GM12801 (cell line): ENCODE measurements at regions not wholly inside any gene's neighbourhood (a gene's known extent, or its start where the extent isn't known, plus 50 kb on each side); places are given as distances from the start of the nearest gene placed in this dataset.

Experiments
- TF ChIP-seq, protein P1 (sequence below): IDR thresholded peaks from one replicate; pipeline ENCODE4 v1.5.1; 2011; ENCODE audit warnings: control low read depth; ENCODE audit not compliant: insufficient read length; ENCODE audit errors: extremely low read depth

DNA sequence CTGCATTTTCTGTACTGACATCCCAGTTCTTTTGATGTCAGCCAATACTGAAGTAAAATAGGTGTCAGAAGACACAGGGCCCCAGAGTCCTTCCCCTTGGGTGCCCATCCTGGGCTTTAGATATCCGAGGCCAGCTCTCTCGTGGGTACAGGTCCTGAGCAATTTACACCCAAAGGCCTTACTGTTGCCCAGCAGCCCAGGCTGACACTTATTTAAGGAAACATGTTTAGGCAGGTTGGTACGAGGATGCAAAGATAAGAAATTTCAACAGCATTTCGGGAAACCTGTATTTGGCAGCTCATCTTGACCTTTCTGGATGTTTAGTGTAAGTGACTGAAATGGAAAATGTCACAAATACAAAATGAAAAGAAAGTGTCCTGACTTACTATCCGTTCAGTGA is 130.0 kb upstream of the IL12A start:
- TF ChIP-seq, protein P1, sequence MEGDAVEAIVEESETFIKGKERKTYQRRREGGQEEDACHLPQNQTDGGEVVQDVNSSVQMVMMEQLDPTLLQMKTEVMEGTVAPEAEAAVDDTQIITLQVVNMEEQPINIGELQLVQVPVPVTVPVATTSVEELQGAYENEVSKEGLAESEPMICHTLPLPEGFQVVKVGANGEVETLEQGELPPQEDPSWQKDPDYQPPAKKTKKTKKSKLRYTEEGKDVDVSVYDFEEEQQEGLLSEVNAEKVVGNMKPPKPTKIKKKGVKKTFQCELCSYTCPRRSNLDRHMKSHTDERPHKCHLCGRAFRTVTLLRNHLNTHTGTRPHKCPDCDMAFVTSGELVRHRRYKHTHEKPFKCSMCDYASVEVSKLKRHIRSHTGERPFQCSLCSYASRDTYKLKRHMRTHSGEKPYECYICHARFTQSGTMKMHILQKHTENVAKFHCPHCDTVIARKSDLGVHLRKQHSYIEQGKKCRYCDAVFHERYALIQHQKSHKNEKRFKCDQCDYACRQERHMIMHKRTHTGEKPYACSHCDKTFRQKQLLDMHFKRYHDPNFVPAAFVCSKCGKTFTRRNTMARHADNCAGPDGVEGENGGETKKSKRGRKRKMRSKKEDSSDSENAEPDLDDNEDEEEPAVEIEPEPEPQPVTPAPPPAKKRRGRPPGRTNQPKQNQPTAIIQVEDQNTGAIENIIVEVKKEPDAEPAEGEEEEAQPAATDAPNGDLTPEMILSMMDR, result no peak

DNA sequence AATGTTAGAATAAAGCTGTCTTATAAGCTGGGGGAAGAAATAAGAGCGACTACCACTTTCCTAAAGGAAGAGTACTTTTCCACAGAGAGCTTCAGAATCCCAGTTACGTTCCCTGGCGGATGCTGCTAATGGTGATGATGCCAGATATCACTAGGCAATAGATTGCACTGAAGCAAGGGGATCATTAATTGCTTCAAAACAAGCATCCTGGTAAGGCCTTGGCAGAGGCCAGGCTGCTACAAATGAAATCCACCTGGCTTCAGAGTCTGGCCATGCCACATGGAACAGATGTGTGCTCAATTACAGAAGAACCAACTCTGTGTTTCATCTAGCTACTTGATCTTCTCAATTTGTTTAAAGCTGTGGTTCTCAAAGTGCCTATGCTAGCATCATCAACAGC is 129.2 kb upstream of the IL12A start:
- TF ChIP-seq, protein P1, result no peak

GRCh38 chr3:159859836-159860235 is 128.8 kb upstream of the IL12A start:
- TF ChIP-seq, protein P1, result no peak

- TF ChIP-seq, protein P1, result no peak
Measured at GRCh38 chr3:159860269-159861116, 128.1 kb upstream of the IL12A start.

DNA sequence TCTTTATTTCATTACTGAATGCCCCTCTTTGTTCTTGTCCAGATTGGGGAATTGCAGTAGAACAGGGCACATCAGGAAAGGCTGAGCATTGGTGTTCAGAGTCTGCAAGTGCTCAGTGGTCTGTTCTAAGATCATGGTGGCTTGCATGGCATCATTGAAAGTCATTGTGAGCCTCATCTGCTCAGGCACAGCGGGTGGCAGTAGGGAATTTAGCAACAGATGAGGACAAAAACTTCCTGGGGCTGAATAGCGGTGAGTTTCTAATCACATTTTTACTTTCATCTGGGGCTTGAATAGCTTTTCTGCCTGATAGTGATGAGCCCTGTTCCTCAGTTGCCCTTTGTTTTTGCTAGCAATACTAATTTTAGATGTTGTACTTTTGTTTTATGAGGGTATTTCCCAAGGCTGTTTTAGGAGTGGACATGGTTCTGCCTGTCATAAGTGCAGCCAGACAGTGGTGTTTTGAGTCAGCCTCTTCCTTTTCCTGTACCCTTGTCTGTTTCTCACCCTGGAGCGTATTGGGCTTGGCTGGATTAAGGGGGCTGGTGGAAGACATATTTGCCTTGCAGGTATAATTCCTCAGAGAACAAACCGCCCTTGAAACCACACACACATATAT is 127.2 kb upstream of the IL12A start:
- TF ChIP-seq, protein P1, result no peak

DNA sequence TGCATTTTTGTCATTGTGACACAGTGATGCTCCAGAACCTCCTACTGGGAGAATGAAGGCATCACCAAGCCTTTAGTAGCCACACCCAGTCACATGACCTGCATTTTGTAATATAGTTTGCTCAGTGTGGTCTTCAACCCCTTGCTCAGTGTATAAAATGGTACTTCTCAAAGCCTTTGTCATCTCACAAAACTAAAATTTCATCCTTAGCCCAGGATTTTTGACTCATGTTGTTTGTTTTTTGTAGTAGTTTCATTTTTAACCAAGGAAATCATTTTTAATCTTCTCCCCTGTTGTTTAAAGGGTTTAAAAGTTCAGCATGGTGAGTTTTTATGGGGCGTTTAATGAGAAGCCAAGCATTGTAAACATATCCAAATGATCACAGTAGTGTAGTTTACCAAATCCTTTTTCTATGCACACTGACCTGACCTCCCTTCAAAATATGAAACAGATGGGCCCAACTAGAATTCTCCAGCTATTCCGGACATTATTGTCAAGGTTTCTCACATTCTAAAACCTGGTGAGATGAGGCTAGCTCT is 123.5 kb upstream of the IL12A start:
- TF ChIP-seq, protein P1, result no peak

DNA sequence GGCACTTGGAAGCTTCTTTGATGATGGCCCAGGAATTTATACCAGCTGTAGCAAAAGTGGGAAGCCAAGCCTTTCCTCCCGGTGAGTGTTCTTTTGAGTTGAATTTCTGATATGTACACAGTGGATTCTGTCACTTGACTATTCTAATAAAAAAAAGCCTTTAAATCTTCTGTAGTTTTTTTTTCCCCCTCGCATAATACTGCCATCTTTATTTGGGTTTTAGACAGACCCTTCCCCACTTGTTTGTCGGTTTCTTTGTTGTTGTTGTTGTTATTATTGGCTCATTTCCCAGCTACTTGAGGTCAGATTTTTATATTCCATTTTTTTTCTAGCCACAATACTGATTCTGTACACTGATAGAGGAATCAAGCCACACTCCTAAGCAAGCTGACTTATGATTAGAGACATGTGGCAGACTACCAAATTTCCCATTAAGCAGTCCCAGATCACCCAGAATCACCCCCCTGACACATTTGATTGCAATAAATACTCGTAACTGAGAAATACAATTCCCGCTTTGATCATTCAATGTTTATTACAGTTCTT is 122.4 kb upstream of the IL12A start:
- TF ChIP-seq, protein P1, result no peak
